Right lobe of liver (tissue), 6 donors: ENCODE measurements at regions not wholly inside any gene's neighbourhood (a gene's known extent, or its start where the extent isn't known, plus 50 kb on each side); places are given as distances from the start of the nearest gene placed in this dataset.
A peak's percentile ranks its signal among the peaks of the same experiment; 100 is the strongest.

Source experiments
- ATAC-seq, 4 donors: fragments of 200-7000 bp; cut with Tn5 transposase; one replicate each; pipeline ENCODE4 v1.9.1; 2020; ENCODE audit warnings: mild to moderate bottlenecking in 4 of 4, moderate library complexity in 4 of 4
- DNase-seq, 3 donors: peaks; one replicate each; pipeline ENCODE4 v3.0.0-alpha.2; 2020
- H3K27ac ChIP-seq, 3 donors: fragments of 200-600 bp; one replicate each; pipeline ENCODE4 v1.8.0; 2022
- H3K27me3 ChIP-seq, 2 donors: fragments of 200-600 bp; one replicate each; pipeline ENCODE4 v1.8.0; 2022
- H3K36me3 ChIP-seq, 4 donors: fragments of 200-600 bp; sonication (generic) in 1 of 4; one replicate each; pipeline versions ENCODE4 v1.5.1 to v1.8.0; 2017 to 2022; ENCODE audit warnings: control low read depth in 1 of 4
- H3K4me1 ChIP-seq, 4 donors: fragments of 200-600 bp; sonication (generic) in 1 of 4; one replicate each; pipeline versions ENCODE4 v1.5.1 to v1.8.0; 2017 to 2022; ENCODE audit warnings: control low read depth in 1 of 4
- H3K4me3 ChIP-seq, 3 donors: fragments of 200-600 bp; one replicate each; pipeline ENCODE4 v1.8.0; 2022
- H3K9me3 ChIP-seq, 4 donors: fragments of 200-600 bp; sonication (generic) in 1 of 4; one replicate each; pipeline versions ENCODE4 v1.5.1 to v1.8.0; 2017 to 2022; ENCODE audit warnings: control low read depth in 1 of 4
- POLR2A ChIP-seq: fragments of 450-650 bp; IDR thresholded peaks from one replicate; pipeline ENCODE4 v1.6.1; 2017; ENCODE audit warnings: antibody characterized with exemption, mild to moderate bottlenecking
- WGBS: methylation state at CpG from one replicate; pipeline ENCODE4 v1.1.6; 2018; ENCODE audit warnings: low coverage, low lambda C conversion rate; ENCODE audit not compliant: insufficient coverage; ENCODE audit errors: missing lambda C conversion rate; 5-methylcytosine and 5-hydroxymethylcytosine counted together
- intact Hi-C, 2 donors: fragments of 100-400 bp; cut with DNase I; formaldehyde crosslinking; loops; one replicate each; pipeline versions ENCODE4 v1.11.2 to v1.14.1; 2022
- TF ChIP-seq, protein P1 (sequence below), 4 donors: fragments of 200-600 bp in 3 of 4; fragments of 450-650 bp in 1 of 4; IDR thresholded peaks; one replicate each; pipeline versions ENCODE4 v1.5.1 to v1.8.0; 2016 to 2022; ENCODE audit warnings: antibody characterized with exemption in 4 of 4, mild to moderate bottlenecking in 2 of 4
- donor health status: DM: no; HTN: yes; CAD: no.
- donor health status: DM: no; HTN: no; CAD: no.
- donor health status: DM: no; HTN: no; CAD: no.
- donor health status: DM: no; HTN: yes; CAD: no.
- donor health status: DM: no; HTN: yes; CAD: no.

DNA sequence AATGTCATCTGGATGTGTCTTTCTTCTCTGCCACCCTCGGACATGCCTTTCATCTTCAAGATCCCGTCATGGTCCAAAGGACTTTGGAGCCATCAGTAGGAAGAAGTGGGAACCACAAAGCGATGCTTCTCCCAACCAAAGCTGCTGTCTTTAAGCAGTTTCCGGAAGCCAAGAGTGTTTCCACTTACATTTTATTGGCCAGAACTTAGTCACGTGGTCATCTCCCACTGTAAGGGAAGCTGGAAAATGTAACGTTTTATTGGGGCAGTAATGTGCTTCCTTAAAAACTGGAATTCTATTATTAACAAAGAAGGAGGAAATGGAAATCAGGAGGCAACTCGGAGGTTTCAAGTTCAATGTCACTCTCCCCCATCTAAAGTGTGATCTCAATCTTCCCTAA lies 170.8 kb downstream of the ATG4C start:
- DNase-seq (no peak), ATAC-seq (no peak)
- 30% methylated on average over 7 of the region's 7 CpGs for WGBS
- Histone ChIP-seq H3K4me1 (no peaks in the 10 kb centered on the region), H3K9me3 (no peaks in the 10 kb centered on the region), H3K4me3 (no peak overlapping the region), H3K27me3 (no peaks in the 10 kb centered on the region), H3K27ac (no peak overlapping the region), H3K36me3 (no peaks in the 10 kb centered on the region)
- intact Hi-C loops, result no loop called here
- no peak for TF ChIP-seq POLR2A
- TF ChIP-seq, protein P1, sequence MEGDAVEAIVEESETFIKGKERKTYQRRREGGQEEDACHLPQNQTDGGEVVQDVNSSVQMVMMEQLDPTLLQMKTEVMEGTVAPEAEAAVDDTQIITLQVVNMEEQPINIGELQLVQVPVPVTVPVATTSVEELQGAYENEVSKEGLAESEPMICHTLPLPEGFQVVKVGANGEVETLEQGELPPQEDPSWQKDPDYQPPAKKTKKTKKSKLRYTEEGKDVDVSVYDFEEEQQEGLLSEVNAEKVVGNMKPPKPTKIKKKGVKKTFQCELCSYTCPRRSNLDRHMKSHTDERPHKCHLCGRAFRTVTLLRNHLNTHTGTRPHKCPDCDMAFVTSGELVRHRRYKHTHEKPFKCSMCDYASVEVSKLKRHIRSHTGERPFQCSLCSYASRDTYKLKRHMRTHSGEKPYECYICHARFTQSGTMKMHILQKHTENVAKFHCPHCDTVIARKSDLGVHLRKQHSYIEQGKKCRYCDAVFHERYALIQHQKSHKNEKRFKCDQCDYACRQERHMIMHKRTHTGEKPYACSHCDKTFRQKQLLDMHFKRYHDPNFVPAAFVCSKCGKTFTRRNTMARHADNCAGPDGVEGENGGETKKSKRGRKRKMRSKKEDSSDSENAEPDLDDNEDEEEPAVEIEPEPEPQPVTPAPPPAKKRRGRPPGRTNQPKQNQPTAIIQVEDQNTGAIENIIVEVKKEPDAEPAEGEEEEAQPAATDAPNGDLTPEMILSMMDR (IDR thresholded peaks at IDR 0.05), result no peak

DNA sequence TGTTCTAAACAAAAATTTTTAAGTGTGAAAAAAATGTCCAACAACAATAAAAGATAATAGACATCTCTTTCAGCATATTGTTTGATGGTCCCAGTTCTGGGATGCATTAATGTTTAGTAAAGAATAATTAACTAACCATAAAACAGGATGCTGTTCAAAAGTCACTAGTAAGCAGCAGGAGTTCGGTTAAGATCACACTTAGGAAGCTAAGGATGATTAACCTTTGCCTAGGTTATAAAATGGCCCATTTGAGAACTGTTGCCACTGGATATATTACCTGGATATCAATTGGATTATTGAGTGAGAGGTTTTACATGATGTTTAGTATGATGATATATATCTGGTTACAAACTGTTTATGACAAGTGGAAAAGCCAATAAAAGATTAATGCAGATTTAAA lies 171.7 kb downstream of the ATG4C start:
- Histone ChIP-seq H3K27ac (no peak overlapping the region), H3K27me3 (no peaks in the 10 kb centered on the region), H3K4me3 (no peak overlapping the region), H3K9me3 (no peaks in the 10 kb centered on the region), H3K4me1 (no peaks in the 10 kb centered on the region), H3K36me3 (no peaks in the 10 kb centered on the region)
- no peak for ATAC-seq
- intact Hi-C loops, result no loop called here
- no peak for DNase-seq
- 33% methylated on average over 1 of the region's 1 CpG for WGBS
- TF ChIP-seq POLR2A, result no peak
- TF ChIP-seq, protein P1 (IDR thresholded peaks at IDR 0.05), result no peak

DNA sequence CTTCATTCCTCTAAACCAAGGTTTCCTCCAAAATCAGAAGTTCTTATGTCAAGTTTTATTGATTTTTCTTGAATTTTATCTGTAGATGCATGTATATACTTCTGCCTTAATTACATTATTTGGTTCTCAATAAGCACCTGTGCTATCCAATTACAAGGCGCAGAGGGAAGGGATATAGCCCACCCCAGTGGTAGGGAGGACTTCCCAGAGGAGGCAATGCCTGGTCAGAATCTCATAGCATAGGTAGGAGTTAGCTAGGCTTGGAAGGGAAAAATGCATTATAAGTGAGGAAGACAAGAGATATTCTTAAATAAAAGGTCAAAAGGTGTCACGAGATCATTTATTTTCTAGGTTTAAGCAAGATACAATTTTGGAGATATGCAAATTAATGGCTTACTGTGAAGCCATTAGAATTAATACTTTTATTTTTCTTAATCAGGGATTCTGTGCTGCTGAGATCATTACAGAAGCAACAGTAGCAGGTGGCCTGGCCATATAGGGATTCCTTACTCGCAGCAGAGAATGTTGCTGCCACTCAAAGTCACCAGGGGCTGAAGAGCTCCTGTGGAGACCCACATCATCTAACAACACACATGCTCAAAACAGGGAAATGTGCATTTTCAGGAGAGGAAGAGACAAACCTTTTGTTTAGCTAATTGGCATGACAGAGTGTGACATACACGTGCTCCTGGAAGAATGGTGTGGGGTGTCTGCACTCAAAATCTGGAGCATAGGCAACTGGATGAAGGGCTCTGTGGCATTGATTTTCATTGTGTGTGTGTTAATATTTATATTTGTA lies 178.3 kb downstream of the ATG4C start:
- WGBS, result 55% methylated on average over 4 of the region's 4 CpGs
- Histone ChIP-seq H3K4me1 (no peaks in the 10 kb centered on the region), H3K9me3 (no peaks in the 10 kb centered on the region), H3K4me3 (no peak overlapping the region), H3K27me3 (no peaks in the 10 kb centered on the region), H3K27ac (no peak overlapping the region), H3K36me3 (no peaks in the 10 kb centered on the region)
- no peak for DNase-seq
- TF ChIP-seq POLR2A, result no peak
- TF ChIP-seq, protein P1 (IDR thresholded peaks at IDR 0.05), result no peak
- no peak for ATAC-seq
- intact Hi-C loops, result no loop called here

DNA sequence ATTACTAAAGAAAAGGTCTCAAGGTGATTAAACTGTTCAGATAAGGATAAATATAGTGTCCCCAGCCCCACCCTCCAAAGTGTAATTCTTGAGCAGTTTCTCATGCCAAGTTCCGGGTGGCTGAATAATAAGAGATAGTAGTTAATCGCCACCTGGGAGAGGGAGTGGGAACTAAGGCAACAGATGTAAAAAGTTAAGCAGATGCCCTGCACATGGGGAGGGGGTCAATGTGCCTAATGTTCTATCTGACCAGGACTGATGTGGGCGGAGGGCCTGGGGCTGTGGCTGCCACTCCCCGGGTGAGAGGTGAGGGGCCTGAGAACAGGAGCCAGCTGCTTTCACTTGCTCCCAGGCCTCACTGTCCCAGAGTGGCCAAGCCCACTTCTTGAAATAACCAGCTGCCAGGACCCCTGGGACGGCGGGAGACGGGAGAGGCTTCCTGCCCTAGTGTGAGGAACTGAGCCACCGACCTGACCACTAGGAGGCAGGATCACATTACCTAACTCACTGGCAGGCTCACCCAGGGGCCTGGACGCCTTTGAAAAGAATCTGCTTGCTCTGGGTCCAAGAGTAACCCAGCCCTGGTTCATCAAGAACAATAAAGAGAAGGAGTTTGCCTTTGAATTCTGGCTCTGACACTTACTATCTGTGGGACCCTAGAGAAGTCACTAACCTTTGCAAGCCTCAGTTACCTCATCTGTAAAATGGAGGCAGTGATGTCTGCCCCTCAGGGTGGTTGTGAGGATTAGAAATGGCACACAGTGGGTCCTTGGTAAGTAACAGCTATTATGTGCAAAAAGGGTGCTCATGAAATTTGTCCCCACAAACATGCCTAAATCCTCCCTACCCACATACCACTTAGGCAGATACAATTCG lies 179.2 kb downstream of the ATG4C start:
- H3K4me3 ChIP-seq, result no peak overlapping the region
- DNase-seq (no peak), ATAC-seq (peak; percentile 53 to 73 (median 71))
- no peaks in the 10 kb centered on the region for H3K4me1 ChIP-seq
- H3K27ac ChIP-seq, result no peak overlapping the region
- H3K36me3 ChIP-seq, result no peaks in the 10 kb centered on the region
- intact Hi-C loops, result no loop called here
- no peaks in the 10 kb centered on the region for H3K9me3 ChIP-seq
- no peak for TF ChIP-seq POLR2A
- TF ChIP-seq, protein P1 (IDR thresholded peaks at IDR 0.05), result peak; percentile 34 to 59 (median 46)
- 29% methylated on average over 4 of the region's 10 CpGs for whole genome bisulfite sequencing
- H3K27me3 ChIP-seq, result no peaks in the 10 kb centered on the region
